Right lobe of liver (tissue), 4 donors: ENCODE measurements at regions not wholly inside any gene's neighbourhood (a gene's known extent, or its start where the extent isn't known, plus 50 kb on each side); places are given as distances from the start of the nearest gene placed in this dataset.

Source experiments
- POLR2A ChIP-seq: fragments of 450-650 bp; IDR thresholded peaks from one replicate; pipeline ENCODE4 v1.6.1; 2017; ENCODE audit warnings: antibody characterized with exemption, mild to moderate bottlenecking
- TF ChIP-seq, protein P1 (sequence below), 4 donors: fragments of 200-600 bp in 3 of 4; fragments of 450-650 bp in 1 of 4; IDR thresholded peaks; one replicate each; pipeline versions ENCODE4 v1.5.1 to v1.8.0; 2016 to 2022; ENCODE audit warnings: antibody characterized with exemption in 4 of 4, mild to moderate bottlenecking in 2 of 4
- donor health status: DM: no; HTN: no; CAD: no.
- donor health status: DM: no; HTN: no; CAD: no.
- donor health status: DM: no; HTN: yes; CAD: no.

DNA sequence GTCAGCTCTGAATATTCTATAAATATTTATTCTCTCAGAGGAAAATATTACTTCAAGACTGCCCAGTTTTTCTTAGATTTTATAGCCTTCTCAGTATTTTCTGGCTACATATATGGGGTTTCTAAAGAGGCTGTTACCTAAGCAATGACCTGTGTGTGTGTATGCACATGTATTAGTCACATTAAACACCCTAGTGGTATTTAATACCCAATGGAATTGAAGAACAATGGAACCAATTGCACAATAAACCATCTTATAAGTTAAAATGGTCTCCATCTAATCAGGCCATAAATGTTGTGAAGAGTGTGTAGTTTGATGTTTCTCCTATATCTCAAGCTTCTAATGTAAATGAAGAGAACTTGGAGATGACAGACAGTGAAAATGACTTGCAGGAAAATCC, 450.0 kb downstream of the SPATA31D1 start:
- TF ChIP-seq, protein P1, sequence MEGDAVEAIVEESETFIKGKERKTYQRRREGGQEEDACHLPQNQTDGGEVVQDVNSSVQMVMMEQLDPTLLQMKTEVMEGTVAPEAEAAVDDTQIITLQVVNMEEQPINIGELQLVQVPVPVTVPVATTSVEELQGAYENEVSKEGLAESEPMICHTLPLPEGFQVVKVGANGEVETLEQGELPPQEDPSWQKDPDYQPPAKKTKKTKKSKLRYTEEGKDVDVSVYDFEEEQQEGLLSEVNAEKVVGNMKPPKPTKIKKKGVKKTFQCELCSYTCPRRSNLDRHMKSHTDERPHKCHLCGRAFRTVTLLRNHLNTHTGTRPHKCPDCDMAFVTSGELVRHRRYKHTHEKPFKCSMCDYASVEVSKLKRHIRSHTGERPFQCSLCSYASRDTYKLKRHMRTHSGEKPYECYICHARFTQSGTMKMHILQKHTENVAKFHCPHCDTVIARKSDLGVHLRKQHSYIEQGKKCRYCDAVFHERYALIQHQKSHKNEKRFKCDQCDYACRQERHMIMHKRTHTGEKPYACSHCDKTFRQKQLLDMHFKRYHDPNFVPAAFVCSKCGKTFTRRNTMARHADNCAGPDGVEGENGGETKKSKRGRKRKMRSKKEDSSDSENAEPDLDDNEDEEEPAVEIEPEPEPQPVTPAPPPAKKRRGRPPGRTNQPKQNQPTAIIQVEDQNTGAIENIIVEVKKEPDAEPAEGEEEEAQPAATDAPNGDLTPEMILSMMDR (IDR thresholded peaks at IDR 0.05): no peak
- no peak for TF ChIP-seq POLR2A
